IMR-90 (cell line): ENCODE measurements at regions not wholly inside any gene's neighbourhood (a gene's known extent, or its start where the extent isn't known, plus 50 kb on each side); places are given as distances from the start of the nearest gene placed in this dataset.
"Not testable (repeated sequence)": the region's sequence is repeated elsewhere in the genome, so short reads cannot be mapped to it uniquely, and the experiment has no call there.

Source experiments
- ATAC-seq: fragments of 200-7000 bp; cut with Tn5 transposase; 2 replicates; pipeline ENCODE4 v1.9.1; 2020; ENCODE audit warnings: low read depth, mild to moderate bottlenecking, moderate library complexity
- BruUV-seq: library from RNA; stranded (reverse); fragments of 400-500 nt; replicated peaks from 2 replicates; lab custom pipeline; 2021; lab: Mats Ljungman, UMichigan
- CTCF ChIA-PET: fragments of 300-600 bp; formaldehyde crosslinking; extraction: SDS; loops from one replicate; lab custom pipeline; 2021; ENCODE audit warnings: antibody characterized with exemption; lab: Yijun Ruan, JAX
- POLR2A ChIA-PET: fragments of 300-600 bp; sonication (Branson Sonifier 250); formaldehyde crosslinking; loops from one replicate; lab custom pipeline; 2022; ENCODE audit warnings: antibody characterized with exemption; ENCODE audit not compliant: unreplicated experiment; lab: Charles Lee
- DNase-seq: peaks from one replicate; pipeline ENCODE4 v3.0.0; 2013
- H2AFZ ChIP-seq: replicated peaks from 2 replicates; pipeline ENCODE3; 2013; ENCODE audit warnings: low read length, mild to moderate bottlenecking; ENCODE audit not compliant: poor library complexity
- H2AK5ac ChIP-seq: 2 replicates; pipeline ENCODE4 v1.6.1; 2013; ENCODE audit warnings: low read depth, low read length, inconsistent platforms
- H2AK9ac ChIP-seq: replicated peaks from 2 replicates; pipeline ENCODE3; 2013; ENCODE audit warnings: mild to moderate bottlenecking, low read depth, low read length, moderate library complexity; ENCODE audit not compliant: poor library complexity
- H2BK120ac ChIP-seq: 2 replicates; pipeline ENCODE4 v1.6.1; 2013; ENCODE audit warnings: low read depth, low read length, inconsistent platforms
- H2BK15ac ChIP-seq: 3 replicates; pipeline ENCODE4 v1.6.1; 2013; ENCODE audit warnings: low read depth, low read length, inconsistent platforms
- H2BK20ac ChIP-seq: 2 replicates; pipeline ENCODE4 v1.6.1; 2013; ENCODE audit warnings: low read depth, mild to moderate bottlenecking, inconsistent platforms, low read length, moderate library complexity
- H2BK5ac ChIP-seq: 2 replicates; pipeline ENCODE4 v1.6.1; 2013; ENCODE audit warnings: mild to moderate bottlenecking, low read depth, low read length, inconsistent platforms; ENCODE audit not compliant: poor library complexity, severe bottlenecking
- H3K14ac ChIP-seq: replicated peaks from 2 replicates; pipeline ENCODE4 v1.6.1; 2013; ENCODE audit warnings: low read depth, low read length, inconsistent platforms
- H3K18ac ChIP-seq: 2 replicates; pipeline ENCODE4 v1.6.1; 2013; ENCODE audit warnings: low read depth, low read length, control low read depth
- H3K23ac ChIP-seq: 2 replicates; pipeline ENCODE4 v1.6.1; 2013; ENCODE audit warnings: low read depth, low read length, inconsistent platforms
- H3K27ac ChIP-seq: 2 replicates; pipeline ENCODE4 v1.5.1; 2013; ENCODE audit warnings: mild to moderate bottlenecking, control low read depth, low read length; ENCODE audit not compliant: insufficient read depth
- H3K27me3 ChIP-seq: 2 replicates; pipeline ENCODE4 v1.6.1; 2013; ENCODE audit warnings: low read length; ENCODE audit not compliant: control insufficient read depth, insufficient read depth
- H3K36me3 ChIP-seq: 2 replicates; pipeline ENCODE4 v1.6.1; 2013; ENCODE audit warnings: low read length, mixed read lengths; ENCODE audit not compliant: control insufficient read depth, insufficient read depth
- H3K4ac ChIP-seq: 2 replicates; pipeline ENCODE4 v1.6.1; 2013; ENCODE audit warnings: low read depth, low read length, inconsistent platforms
- H3K4me1 ChIP-seq: 2 replicates; pipeline ENCODE4 v1.6.1; 2013; ENCODE audit warnings: low read length, mixed read lengths; ENCODE audit not compliant: control insufficient read depth, insufficient read depth
- H3K4me2 ChIP-seq: 2 replicates; pipeline ENCODE4 v1.6.1; 2013; ENCODE audit warnings: low read depth, mild to moderate bottlenecking, control low read depth, low read length, moderate library complexity
- H3K4me3 ChIP-seq: 2 replicates; pipeline ENCODE4 v1.5.1; 2013; ENCODE audit warnings: low read depth, mild to moderate bottlenecking, control low read depth, low read length, moderate library complexity; ENCODE audit not compliant: insufficient read depth
- H3K56ac ChIP-seq: 2 replicates; pipeline ENCODE4 v1.6.1; 2013; ENCODE audit warnings: low read length, inconsistent platforms; ENCODE audit not compliant: insufficient read depth; ENCODE audit errors: extremely low read depth
- H3K79me1 ChIP-seq, 2 experiments: 2 replicates each; pipeline ENCODE4 v1.6.1; 2013; ENCODE audit warnings: low read length in 2 of 2, inconsistent platforms in 1 of 2, low read depth in 1 of 2
- H3K9ac ChIP-seq: 2 replicates; pipeline ENCODE4 v1.6.1; 2013; ENCODE audit warnings: low read depth, low read length, control low read depth
- H3K9me1 ChIP-seq: 2 replicates; pipeline ENCODE4 v1.6.1; 2013; ENCODE audit warnings: low read length, inconsistent platforms; ENCODE audit not compliant: insufficient read depth
- H3K9me3 ChIP-seq: 2 replicates; pipeline ENCODE4 v1.6.1; 2013; ENCODE audit warnings: low read length; ENCODE audit not compliant: control insufficient read depth, insufficient read depth
- H4K20me1 ChIP-seq: 2 replicates; pipeline ENCODE4 v1.6.1; 2013; ENCODE audit warnings: low read length, inconsistent platforms; ENCODE audit not compliant: insufficient read depth
- H4K5ac ChIP-seq: 2 replicates; pipeline ENCODE4 v1.6.1; 2013; ENCODE audit warnings: mild to moderate bottlenecking, low read depth, low read length, control low read depth
- H4K8ac ChIP-seq, 2 experiments: 2 replicates each; pipeline ENCODE4 v1.6.1; 2013; ENCODE audit warnings: low read depth in 2 of 2, low read length in 2 of 2, control low read depth in 1 of 2, inconsistent platforms in 1 of 2
- H4K91ac ChIP-seq: 2 replicates; pipeline ENCODE4 v1.6.1; 2013; ENCODE audit warnings: low read depth, low read length, inconsistent platforms; ENCODE audit not compliant: insufficient read depth
- WGBS, 2 experiments: methylation state at CpG; one replicate each; pipeline versions ENCODE4 v1.1.5 to v1.1.7; 2013; ENCODE audit warnings: missing lambda C conversion rate in 2 of 2; ENCODE audit not compliant: insufficient read length in 1 of 2; ENCODE audit errors: extremely low coverage in 2 of 2; 5-methylcytosine and 5-hydroxymethylcytosine counted together
- dilution Hi-C: fragments of 300-500 bp; cut with HindIII; formaldehyde crosslinking; loops from one replicate; pipeline ENCODE4 v1.14.3; 2018; ENCODE audit warnings: low sequenced_read_pairs; ENCODE audit not compliant: unreplicated experiment
- in situ Hi-C: fragments of 300-500 bp; cut with MboI; formaldehyde crosslinking; loops from 3 replicates; pipeline ENCODE4 v1.14.3; 2019; ENCODE audit warnings: low sequenced_read_pairs, inconsistent platforms, mixed read lengths
- intact Hi-C: fragments of 100-400 bp; cut with micrococcal nuclease; formaldehyde crosslinking; loops from 2 replicates; pipeline ENCODE4 v1.10.0; 2022

DNA sequence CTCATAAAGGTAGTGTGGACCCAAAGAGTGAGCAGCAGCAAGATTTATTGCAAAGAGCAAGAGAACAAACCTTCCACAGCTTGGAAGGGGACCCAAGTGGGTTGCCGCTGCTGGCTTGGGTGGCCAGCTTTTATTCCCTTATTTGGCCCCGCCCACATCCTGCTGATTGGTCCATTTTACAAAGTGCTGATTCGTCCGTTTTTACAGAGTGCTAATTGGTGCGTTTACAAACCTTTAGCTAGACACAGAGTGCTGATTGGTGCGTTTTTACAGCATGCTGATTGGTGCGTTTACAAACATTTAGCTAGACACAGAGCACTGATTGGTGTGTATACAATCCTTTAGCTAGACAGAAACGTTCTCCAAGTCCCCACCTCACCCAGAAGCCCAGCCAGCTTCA, 265.2 kb upstream of the HTR1E start:
- BruUV-seq, H2BK120ac ChIP-seq, H3K18ac ChIP-seq, H3K4ac ChIP-seq, in situ Hi-C loops, H3K4me3 ChIP-seq, H3K4me1 ChIP-seq, H3K9me1 ChIP-seq, H3K14ac ChIP-seq, H3K27me3 ChIP-seq, H4K5ac ChIP-seq, POLR2A ChIA-PET, CTCF ChIA-PET, H3K79me1 ChIP-seq, H2AFZ ChIP-seq, H4K91ac ChIP-seq, H2AK5ac ChIP-seq, H3K4me2 ChIP-seq, DNase-seq, ATAC-seq, H4K8ac ChIP-seq, H3K36me3 ChIP-seq, intact Hi-C loops, H3K27ac ChIP-seq, H3K9me3 ChIP-seq, H2AK9ac ChIP-seq, H2BK20ac ChIP-seq, H2BK15ac ChIP-seq, dilution Hi-C loops, H4K20me1 ChIP-seq, H3K9ac ChIP-seq, H3K23ac ChIP-seq, H3K56ac ChIP-seq, H2BK5ac ChIP-seq: not testable (repeated sequence)
- WGBS, 2 experiments = no CpG with 5 or more reads among the region's 8 CpGs
